ENCODE measurements at regions not wholly inside any gene's neighbourhood (a gene's known extent, or its start where the extent isn't known, plus 50 kb on each side); places are given as distances from the start of the nearest gene placed in this dataset.

DNA sequence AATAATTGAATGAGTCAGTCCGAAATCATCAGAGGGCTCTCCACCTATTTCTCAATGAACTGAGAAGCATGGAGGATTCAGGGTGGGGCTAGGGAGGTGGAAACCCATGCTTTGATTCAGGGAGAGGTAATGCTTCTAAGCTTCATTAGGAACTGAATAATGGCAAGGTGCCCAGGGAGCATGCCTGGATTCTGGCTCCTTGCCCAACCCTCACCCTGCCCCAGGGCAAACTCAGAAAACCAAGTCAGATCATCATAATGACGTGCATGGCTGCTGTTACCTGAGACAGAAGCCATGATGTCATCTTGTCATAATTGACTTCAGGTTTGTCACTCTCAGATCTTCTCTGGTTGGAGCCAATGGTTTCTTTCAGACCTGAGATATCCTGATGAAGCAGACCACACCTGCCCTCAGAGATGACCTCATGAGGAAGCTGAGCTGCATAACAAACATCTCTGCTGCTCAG, 199.6 kb downstream of the SYK start:
- Histone ChIP-seq H3K36me3 (ENCODE audit: insufficient read depth in 1 of 2, low read depth in 1 of 2) (no peaks in the 10 kb centered on the region), H3K27ac (no peak overlapping the region), H3K4me1 (no peaks in the 10 kb centered on the region), H3K27me3 (ENCODE audit: insufficient read depth in 3 of 3, low read length in 2 of 3) (no peaks in the 10 kb centered on the region), H3K9me3 (no peaks in the 10 kb centered on the region), H3K4me3 (no peak overlapping the region)
- 76 to 86% (median 76%) methylated on average over 2 of the region's 2 CpGs for WGBS, 3 donors
- DNase-seq (no peak), ATAC-seq (no peak)
- intact Hi-C loops (cut with DNase I): no loop called here
- no peak for TF ChIP-seq CTCF (IDR thresholded peaks at IDR 0.05)

GRCh38 chr9:91004484-91004883, 202.9 kb downstream of the SYK start:
- DNase-seq: no peak
- no peaks in the 10 kb centered on the region for H3K36me3 ChIP-seq (ENCODE audit: insufficient read depth in 1 of 2, low read depth in 1 of 2)
- 79 to 87% (median 86%) methylated on average over 6 of the region's 6 CpGs for WGBS, 3 donors
- intact Hi-C loops (cut with DNase I): no loop called here
- H3K4me1 ChIP-seq: no peaks in the 10 kb centered on the region
- H3K27ac ChIP-seq: no peak overlapping the region
- no peak for TF ChIP-seq CTCF (IDR thresholded peaks at IDR 0.05)
- ATAC-seq: no peak
- no peak overlapping the region for H3K4me3 ChIP-seq
- no peaks in the 10 kb centered on the region for H3K9me3 ChIP-seq
- H3K27me3 ChIP-seq (ENCODE audit: insufficient read depth in 3 of 3, low read length in 2 of 3): no peaks in the 10 kb centered on the region

DNA sequence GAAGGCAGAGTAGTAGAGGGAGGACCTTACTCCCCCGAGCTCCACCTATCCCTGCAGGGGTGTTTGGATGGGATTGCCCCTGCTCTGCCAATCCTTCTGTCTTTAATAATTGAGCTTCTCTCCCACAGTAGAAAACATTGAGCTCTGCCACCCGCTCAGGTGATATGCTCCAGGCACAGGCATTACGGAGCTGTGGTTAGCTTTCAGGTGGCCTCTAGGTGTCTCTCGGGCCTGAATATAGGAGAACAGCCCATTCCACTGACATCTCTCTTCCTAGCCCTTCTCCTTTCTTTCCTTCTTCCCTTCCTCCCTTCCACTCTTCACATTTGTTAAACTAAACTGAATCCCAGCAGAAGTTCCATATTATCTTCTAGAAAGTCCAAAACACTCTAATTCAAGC, 203.4 kb downstream of the SYK start:
- 76 to 89% (median 84%) methylated on average over 4 of the region's 4 CpGs for WGBS, 3 donors
- no peak overlapping the region for H3K4me3 ChIP-seq
- TF ChIP-seq CTCF (IDR thresholded peaks at IDR 0.05): no peak
- no peaks in the 10 kb centered on the region for H3K27me3 ChIP-seq (ENCODE audit: insufficient read depth in 3 of 3, low read length in 2 of 3)
- ATAC-seq (no peak), DNase-seq (no peak)
- no peaks in the 10 kb centered on the region for H3K9me3 ChIP-seq
- no peak overlapping the region for H3K27ac ChIP-seq
- H3K36me3 ChIP-seq (ENCODE audit: insufficient read depth in 1 of 2, low read depth in 1 of 2): no peaks in the 10 kb centered on the region
- no peaks in the 10 kb centered on the region for H3K4me1 ChIP-seq
- intact Hi-C loops (cut with DNase I): no loop called here

DNA sequence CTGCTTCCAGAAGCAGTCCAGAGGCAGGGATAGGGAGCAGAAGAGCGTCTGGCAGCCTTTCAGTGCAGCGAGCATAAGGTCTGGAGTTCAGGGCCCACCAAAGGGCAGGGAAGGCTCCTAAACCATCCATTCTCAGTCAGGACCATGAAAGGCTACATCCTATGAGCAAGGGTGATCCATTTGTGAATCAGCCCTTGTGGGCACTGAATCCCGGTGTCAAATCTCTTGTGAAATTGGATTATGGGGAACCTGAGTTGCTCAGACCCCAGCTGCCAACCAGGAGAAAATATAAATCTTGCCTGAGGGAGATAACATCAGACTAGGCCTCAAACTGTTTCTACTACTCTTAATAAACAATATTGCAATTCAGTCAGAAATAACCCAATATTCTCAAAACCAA, 204.4 kb downstream of the SYK start:
- intact Hi-C loops (cut with DNase I): no loop called here
- WGBS, 3 donors: 69 to 78% (median 77%) methylated on average over 3 of the region's 3 CpGs

More for the DNA sequence above, 204.4 kb downstream of the SYK start:
- H3K27ac ChIP-seq: no peak overlapping the region
- no peak for DNase-seq
- ATAC-seq: no peak
- H3K4me3 ChIP-seq: no peak overlapping the region
- H3K9me3 ChIP-seq: no peaks in the 10 kb centered on the region
- no peaks in the 10 kb centered on the region for H3K27me3 ChIP-seq (ENCODE audit: insufficient read depth in 3 of 3, low read length in 2 of 3)
- no peaks in the 10 kb centered on the region for H3K36me3 ChIP-seq (ENCODE audit: insufficient read depth in 1 of 2, low read depth in 1 of 2)
- no peak for TF ChIP-seq CTCF (IDR thresholded peaks at IDR 0.05)
- no peaks in the 10 kb centered on the region for H3K4me1 ChIP-seq
